ENCODE measurements at regions not wholly inside any gene's neighbourhood (a gene's known extent, or its start where the extent isn't known, plus 50 kb on each side); places are given as distances from the start of the nearest gene placed in this dataset.
"Not testable (repeated sequence)": the region's sequence is repeated elsewhere in the genome, so short reads cannot be mapped to it uniquely, and the experiment has no call there.

DNA sequence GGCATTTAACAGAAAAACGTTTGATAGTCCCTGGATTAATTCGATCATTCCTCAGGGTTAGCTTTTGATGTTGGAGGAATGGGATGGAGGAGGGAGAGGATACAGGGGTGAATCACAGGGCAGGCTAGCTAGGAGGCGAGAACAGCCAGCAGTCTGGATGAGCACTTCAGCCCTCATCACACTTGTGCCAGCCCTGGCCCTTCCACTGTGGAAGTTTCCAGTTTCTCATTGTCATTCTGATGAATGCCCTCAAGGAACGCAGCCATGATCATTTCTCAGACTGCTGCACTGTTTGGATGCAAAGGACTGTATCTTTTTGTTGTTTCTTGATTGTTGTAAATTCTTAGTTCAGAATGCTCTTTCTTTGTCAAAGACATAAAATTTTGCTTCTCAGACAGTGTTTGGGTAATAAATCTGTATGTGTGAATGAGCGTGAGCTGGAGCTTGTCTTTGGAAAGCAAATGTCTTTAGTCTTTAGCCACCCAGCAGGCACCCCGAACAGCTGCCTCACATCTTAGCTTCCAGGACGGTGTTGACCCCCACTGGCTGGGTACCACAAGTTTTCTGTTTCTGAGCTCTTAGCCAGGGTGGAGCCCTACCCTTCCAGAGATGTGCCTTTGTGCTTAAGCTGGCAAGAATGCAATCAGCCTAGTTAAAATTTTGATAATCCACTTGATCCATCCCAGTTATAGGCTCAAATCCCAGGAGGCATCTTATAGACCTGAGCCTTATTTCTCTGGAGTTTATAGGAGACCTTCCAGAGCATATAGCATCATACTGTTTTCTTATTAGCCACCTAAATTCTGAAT, 121.1 kb downstream of the PDCD6IP start:
- intact Hi-C loops (cut with micrococcal nuclease), result no loop called here

DNA sequence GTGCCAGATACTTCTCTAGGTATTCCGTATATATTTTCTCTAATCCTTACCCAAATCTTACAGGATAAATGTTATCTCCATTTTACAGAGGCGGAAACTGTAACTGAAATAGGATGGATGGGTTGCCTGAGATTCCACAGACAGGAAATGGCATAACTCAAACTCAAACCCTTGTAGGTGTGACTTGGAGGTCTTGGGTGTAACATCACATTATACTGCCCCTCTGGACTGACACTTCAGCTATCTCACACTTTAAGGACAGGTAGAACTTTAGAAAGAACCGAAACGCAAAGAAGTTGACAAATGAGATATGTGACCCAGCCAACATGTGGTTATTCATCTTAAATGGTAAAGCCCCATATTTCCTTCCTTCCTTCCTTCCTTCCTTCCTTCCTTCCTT, 122.1 kb downstream of the PDCD6IP start:
- intact Hi-C loops (cut with micrococcal nuclease), result no loop called here

- intact Hi-C loops (cut with micrococcal nuclease), result no loop called here
These were observed 123.2 kb downstream of the PDCD6IP start for GRCh38 chr3:33921608-33922007.

DNA sequence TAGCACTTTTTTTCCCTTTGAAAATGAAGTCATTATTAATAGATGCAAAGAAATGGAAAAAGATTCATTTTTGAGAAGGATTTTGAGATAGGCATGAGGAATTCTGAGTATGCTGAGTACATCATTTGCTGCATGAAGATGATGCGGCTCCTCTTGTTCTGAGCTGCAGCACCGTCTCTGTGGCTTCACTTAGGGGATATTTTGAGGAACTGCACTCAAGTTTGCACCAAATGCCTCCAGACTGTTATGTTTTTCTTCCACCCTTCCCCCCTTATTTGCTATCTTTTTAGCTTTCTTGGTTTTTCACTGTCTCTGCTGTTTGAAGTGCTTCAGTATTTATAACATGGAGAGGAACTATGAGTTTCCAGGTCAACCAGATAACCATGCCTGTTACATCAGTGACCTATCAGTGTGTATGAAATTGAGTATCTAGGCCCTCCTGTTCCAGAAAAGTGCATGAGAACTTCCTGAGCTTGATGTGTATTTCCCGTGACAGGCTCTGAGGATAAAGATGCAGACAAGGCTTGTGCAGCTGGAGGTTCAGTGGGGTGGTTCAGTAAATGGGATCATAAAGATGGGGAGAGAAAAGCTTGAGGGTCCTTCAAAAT, 128.7 kb downstream of the PDCD6IP start:
- intact Hi-C loops (cut with micrococcal nuclease), result no loop called here

GRCh38 chr3:33929813-33930212, 131.4 kb downstream of the PDCD6IP start:
- intact Hi-C loops (cut with micrococcal nuclease), result no loop called here

GRCh38 chr3:33931512-33931911, 133.1 kb downstream of the PDCD6IP start:
- intact Hi-C loops (cut with micrococcal nuclease), result no loop called here

DNA sequence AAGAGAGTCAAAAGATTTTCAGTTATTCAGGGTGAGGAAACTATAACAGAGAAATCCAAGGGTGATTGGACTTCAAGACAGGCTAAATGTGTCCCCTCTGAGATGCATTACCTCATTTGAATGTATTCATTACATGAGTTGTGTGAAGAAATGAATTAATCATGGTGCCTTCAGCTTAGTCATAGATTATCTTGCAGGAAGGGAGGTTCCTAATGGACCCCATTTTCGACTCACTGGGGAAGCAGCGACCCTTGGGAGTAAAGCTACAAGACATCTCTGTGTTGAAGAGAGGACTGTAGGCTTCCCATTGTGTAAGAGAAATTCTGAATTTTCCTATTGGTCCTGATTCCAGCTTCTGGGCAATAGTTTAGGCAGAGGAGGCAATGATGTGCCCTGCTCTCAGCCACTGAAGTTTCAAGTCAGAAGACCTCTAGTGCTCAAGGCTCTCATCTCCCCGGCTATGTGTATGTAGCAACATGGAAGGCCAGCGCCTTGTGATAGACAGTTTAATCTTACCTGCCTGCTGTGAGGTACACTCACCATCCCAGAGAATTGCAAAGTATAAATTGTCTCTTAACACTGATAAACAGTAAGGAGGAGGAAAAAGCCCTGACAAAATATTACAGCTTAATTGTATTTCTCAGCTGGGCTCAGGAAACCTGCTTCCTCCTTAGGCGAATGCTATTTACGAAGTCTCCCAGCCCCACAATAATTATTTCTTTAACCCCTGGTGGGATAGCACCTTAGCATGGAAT, 133.8 kb downstream of the PDCD6IP start:
- intact Hi-C loops (cut with micrococcal nuclease), result no loop called here

GRCh38 chr3:33936171-33936920, 137.9 kb downstream of the PDCD6IP start:
- intact Hi-C loops (cut with micrococcal nuclease), result no loop called here

GRCh38 chr3:33936921-33937525, 138.6 kb downstream of the PDCD6IP start:
- intact Hi-C loops (cut with micrococcal nuclease), result no loop called here

DNA sequence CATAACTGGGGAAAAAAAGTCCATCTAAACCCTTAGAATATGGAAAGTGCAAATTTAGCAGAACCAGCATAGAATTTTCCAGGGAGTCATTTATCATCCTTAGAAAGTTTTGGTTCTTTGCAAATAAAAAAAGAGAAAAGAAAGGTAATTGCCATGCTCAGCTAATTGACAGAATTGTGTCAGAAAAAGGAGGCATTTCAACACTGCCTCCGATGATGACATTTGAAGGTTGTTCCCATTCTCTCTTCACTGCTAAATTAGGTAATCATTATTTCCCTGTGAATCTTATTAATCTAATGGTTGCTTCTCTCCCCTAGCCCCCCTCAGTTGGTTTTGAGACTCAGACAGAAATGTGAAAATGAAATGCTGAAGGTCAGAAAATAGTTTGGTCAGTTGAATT, 139.2 kb downstream of the PDCD6IP start:
- intact Hi-C loops (cut with micrococcal nuclease), result no loop called here

GRCh38 chr3:33940149-33940548, 141.7 kb downstream of the PDCD6IP start:
- intact Hi-C loops (cut with micrococcal nuclease), result no loop called here

DNA sequence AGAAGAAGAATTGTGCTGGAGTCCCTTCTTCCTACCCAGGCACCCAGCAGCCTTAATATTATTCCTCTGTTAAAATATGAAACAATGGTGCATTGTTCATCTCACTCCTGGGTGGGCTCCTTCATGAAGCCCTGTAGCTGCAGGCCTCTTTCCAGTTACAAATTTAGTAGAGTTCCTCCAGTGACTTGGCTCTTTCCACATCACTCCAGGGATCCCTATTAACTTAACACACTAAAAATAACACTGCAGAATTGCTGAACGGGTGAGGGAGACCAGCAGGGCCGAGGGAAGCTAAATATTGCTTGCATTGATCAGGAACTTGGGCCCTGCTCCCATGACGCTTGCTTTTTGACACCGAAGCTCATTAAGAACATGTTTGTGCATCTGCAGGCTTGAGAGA, 142.3 kb downstream of the PDCD6IP start:
- intact Hi-C loops (cut with micrococcal nuclease), result no loop called here

DNA sequence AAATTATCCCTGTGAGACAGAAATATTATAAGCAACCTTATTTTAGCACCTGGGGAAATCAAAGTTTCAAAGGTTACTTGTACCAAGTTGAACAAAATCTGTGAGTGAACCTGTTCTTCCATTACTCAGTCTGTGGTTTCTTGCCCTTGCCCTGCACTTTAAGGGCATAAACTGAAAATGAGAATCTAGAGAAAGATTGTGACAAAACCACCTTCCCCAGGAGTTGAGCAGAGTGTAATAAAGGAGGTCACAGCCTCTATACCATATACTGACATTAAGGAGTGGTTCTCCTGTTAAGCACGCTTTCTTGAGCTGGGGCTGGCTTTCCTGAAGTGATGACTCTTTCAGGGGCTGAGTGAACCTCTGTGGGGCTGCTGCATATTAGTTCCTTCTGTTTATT, 143.4 kb downstream of the PDCD6IP start:
- intact Hi-C loops (cut with micrococcal nuclease), result no loop called here

DNA sequence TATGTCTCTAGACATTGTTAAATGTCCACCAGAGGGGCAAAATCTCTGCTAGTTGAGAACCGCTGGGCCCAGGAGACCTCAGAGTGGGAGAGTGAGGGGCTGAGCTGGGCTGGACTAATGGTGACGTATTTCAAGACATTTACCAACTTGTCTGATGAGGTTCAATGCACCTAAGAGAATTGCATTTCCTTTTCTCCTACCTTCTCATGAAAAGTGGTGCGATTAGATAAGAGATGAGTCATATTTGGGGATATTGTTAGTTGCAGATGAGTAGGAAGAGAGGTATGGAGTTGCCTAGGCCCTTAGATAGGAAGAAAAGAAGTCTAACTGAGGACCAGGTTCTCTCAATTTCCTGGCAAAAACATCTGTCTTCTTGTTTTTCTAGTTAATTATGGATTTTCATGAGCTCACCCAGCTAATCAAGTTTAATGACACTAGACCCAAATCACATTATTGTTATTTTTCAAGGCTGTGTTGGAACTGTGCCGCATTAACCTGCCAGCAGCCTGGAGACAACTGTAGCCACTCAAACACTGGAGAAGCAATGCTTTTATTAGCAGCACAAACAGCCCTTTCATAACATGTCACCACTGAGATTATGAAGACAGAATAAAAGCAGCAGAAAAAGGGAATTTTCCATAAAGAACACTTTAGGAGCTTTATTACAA, 144.2 kb downstream of the PDCD6IP start:
- intact Hi-C loops (cut with micrococcal nuclease), result no loop called here

- intact Hi-C loops (cut with micrococcal nuclease), result no loop called here
These were observed 144.8 kb downstream of the PDCD6IP start for GRCh38 chr3:33943277-33943676.

- intact Hi-C loops (cut with micrococcal nuclease), result not testable (repeated sequence)
These were observed 148.2 kb downstream of the PDCD6IP start for GRCh38 chr3:33946612-33947011.

- intact Hi-C loops (cut with micrococcal nuclease), result no loop called here
These were observed 149.1 kb downstream of the PDCD6IP start for GRCh38 chr3:33947272-33948195.

DNA sequence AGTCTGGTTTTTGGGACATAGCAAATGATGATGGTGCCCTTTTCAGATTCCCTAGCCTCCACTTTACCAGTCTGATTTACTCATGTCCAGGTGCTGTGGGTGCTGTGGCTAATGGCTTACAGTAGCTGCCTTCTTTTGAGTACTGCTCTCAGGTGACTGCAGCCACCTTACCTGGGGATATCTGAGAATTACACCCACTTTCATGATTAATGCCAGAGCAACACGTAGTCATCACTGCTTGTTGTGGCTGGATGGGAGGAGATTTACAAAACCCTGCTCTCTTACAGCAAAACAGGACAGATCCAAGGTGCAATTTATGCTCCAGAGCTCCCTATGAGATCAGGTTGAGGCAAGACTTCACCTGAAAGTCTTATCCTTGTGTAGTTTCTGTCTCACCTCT, 150.6 kb downstream of the PDCD6IP start:
- intact Hi-C loops (cut with micrococcal nuclease), result no loop called here

DNA sequence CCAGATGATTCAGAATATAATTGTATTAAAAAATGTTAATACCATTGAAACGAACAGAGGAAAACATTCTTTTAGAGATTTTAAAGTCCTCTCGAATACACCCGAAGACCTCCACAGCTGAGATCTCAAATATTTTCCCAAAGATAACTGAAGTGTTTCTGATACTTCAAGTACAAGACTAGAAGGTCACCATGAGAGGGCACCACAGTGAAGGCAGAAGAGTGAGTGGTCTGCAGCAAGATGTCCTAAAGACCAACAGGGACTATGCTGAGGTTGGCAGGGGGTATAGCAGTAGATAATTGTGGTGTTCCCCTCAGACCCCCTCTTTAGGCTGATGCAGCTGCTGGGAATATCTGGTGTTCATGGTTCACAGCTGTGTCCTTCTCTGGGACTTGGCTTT, 156.5 kb downstream of the PDCD6IP start:
- intact Hi-C loops (cut with micrococcal nuclease), result no loop called here

DNA sequence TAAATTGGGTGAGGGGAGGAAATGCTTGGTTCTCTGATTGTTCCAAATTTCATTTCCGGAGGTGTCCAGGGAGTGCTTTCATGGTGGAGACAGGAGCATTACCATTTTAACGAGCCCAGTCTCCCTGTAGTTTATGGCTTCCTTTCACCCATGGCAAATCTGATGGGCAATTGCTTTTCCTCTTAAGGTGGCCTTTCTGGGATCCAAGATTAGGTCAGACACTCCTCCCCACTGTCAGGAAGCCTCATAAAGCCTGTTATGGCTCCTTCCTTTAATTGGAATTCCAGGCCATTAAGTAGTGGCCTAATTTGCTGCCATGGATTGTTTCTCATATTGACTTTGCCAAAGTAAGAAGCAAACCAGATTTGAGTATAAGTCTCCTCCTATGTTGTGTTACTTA, 157.8 kb downstream of the PDCD6IP start:
- intact Hi-C loops (cut with micrococcal nuclease), result no loop called here

All from T-helper 1 cell treated with Interleukin-12 subunit alpha and Interleukin-12 subunit beta and Interleukin-4 antibody, amounts not matched to agents 30 ng/mL and 1 ng/mL, for 36 hours (primary cell).